ENCODE measurements at regions not wholly inside any gene's neighbourhood (a gene's known extent, or its start where the extent isn't known, plus 50 kb on each side); places are given as distances from the start of the nearest gene placed in this dataset.
"Not testable (repeated sequence)": the region's sequence is repeated elsewhere in the genome, so short reads cannot be mapped to it uniquely, and the experiment has no call there.

GRCh38 chr4:59503731-59504130 is 1696.4 kb upstream of the ADGRL3 start:
- Histone ChIP-seq H3K4me1 (ENCODE audit: control insufficient read depth, insufficient read depth, low read length, poor library complexity, severe bottlenecking) (no peaks in the 10 kb centered on the region), H3K27me3 (ENCODE audit: control insufficient read depth, insufficient read depth, low read length) (no peaks in the 10 kb centered on the region), H3K9me3 (ENCODE audit: control insufficient read depth in 2 of 2, low read length in 2 of 2) (peaks cover 0 to 5% of the 10 kb centered on the region in 2 experiments), H3K4me3 (ENCODE audit: low read depth, low read length) (no peak overlapping the region), H3K27ac (ENCODE audit: insufficient read depth, low read length, poor library complexity, severe bottlenecking) (no peak overlapping the region), H3K36me3 (ENCODE audit: control insufficient read depth, insufficient read depth, low read length) (no peaks in the 10 kb centered on the region)
- Mint-ChIP-seq H3K9me3 (peaks cover 0 to 11% (median 2%) of the 10 kb centered on the region in 7 donors), H3K4me1 (no peaks in the 10 kb centered on the region), H3K36me3 (no peaks in the 10 kb centered on the region), H3K27me3 (no peaks in the 10 kb centered on the region), H3K4me3 (no peak overlapping the region), H3K27ac (no peak overlapping the region)
- ATAC-seq (ENCODE audit: low read depth in 2 of 2), result no peak
- DNase-seq, result no peak

DNA sequence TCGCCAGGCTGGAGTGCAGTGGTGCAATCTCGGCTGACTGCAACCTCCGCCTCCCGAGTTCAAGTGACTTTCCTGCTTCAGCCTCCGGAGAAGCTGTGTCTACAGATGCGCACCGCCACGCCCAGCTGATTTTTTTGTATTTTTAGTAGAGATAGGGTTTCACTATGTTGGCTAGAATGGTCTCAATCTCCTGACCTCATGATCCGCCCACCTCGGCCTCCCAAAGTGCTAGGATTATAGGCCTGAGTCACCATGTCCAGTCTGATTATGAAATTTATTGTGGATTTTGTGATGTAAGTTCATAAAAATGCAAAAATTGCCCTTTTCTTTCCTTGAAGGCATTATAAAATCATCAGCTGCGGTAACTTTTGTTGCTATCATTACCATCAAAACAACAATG is 1688.3 kb upstream of the ADGRL3 start:
- not testable (repeated sequence) for ATAC-seq (ENCODE audit: low read depth in 2 of 2); H3K36me3 ChIP-seq (ENCODE audit: control insufficient read depth, insufficient read depth, low read length); DNase-seq; H3K9me3 ChIP-seq (ENCODE audit: control insufficient read depth in 2 of 2, low read length in 2 of 2); H3K4me3 ChIP-seq (ENCODE audit: low read depth, low read length); H3K4me1 ChIP-seq (ENCODE audit: control insufficient read depth, insufficient read depth, low read length, poor library complexity, severe bottlenecking); H3K36me3 Mint-ChIP-seq; H3K27ac Mint-ChIP-seq; H3K27me3 Mint-ChIP-seq; H3K27ac ChIP-seq (ENCODE audit: insufficient read depth, low read length, poor library complexity, severe bottlenecking); H3K4me1 Mint-ChIP-seq; H3K4me3 Mint-ChIP-seq; H3K27me3 ChIP-seq (ENCODE audit: control insufficient read depth, insufficient read depth, low read length)
- peaks cover 0 to 22% (median 5%) of the 10 kb centered on the region in 7 donors for H3K9me3 Mint-ChIP-seq

GRCh38 chr4:59517007-59517406 is 1683.1 kb upstream of the ADGRL3 start:
- ATAC-seq (ENCODE audit: low read depth in 2 of 2) (no peak), DNase-seq (no peak)
- Histone ChIP-seq H3K9me3 (ENCODE audit: control insufficient read depth in 2 of 2, low read length in 2 of 2) (no peaks in the 10 kb centered on the region), H3K36me3 (ENCODE audit: control insufficient read depth, insufficient read depth, low read length) (no peaks in the 10 kb centered on the region), H3K27ac (ENCODE audit: insufficient read depth, low read length, poor library complexity, severe bottlenecking) (no peak overlapping the region), H3K4me3 (ENCODE audit: low read depth, low read length) (no peak overlapping the region), H3K27me3 (ENCODE audit: control insufficient read depth, insufficient read depth, low read length) (no peaks in the 10 kb centered on the region), H3K4me1 (ENCODE audit: control insufficient read depth, insufficient read depth, low read length, poor library complexity, severe bottlenecking) (no peaks in the 10 kb centered on the region)
- Mint-ChIP-seq H3K4me1 (no peaks in the 10 kb centered on the region), H3K36me3 (no peaks in the 10 kb centered on the region), H3K27ac (no peak overlapping the region), H3K27me3 (no peaks in the 10 kb centered on the region), H3K9me3 (peaks cover 0 to 10% (median 2%) of the 10 kb centered on the region in 7 donors), H3K4me3 (no peak overlapping the region)

- H3K4me3 Mint-ChIP-seq, result no peak overlapping the region
- H3K4me1 Mint-ChIP-seq, result no peaks in the 10 kb centered on the region
- no peaks in the 10 kb centered on the region for H3K27me3 Mint-ChIP-seq
- Histone ChIP-seq H3K4me3 (ENCODE audit: low read depth, low read length) (no peak overlapping the region), H3K9me3 (ENCODE audit: control insufficient read depth in 2 of 2, low read length in 2 of 2) (no peaks in the 10 kb centered on the region), H3K27me3 (ENCODE audit: control insufficient read depth, insufficient read depth, low read length) (no peaks in the 10 kb centered on the region), H3K36me3 (ENCODE audit: control insufficient read depth, insufficient read depth, low read length) (no peaks in the 10 kb centered on the region), H3K4me1 (ENCODE audit: control insufficient read depth, insufficient read depth, low read length, poor library complexity, severe bottlenecking) (no peaks in the 10 kb centered on the region), H3K27ac (ENCODE audit: insufficient read depth, low read length, poor library complexity, severe bottlenecking) (no peak overlapping the region)
- H3K36me3 Mint-ChIP-seq, result no peaks in the 10 kb centered on the region
- no peak overlapping the region for H3K27ac Mint-ChIP-seq
- H3K9me3 Mint-ChIP-seq, result peaks cover 0 to 14% (median 6%) of the 10 kb centered on the region in 7 donors
- DNase-seq, result no peak
- ATAC-seq (ENCODE audit: low read depth in 2 of 2), result no peak
These were observed 1681.9 kb upstream of the ADGRL3 start for GRCh38 chr4:59518005-59518823.

- no peak overlapping the region for H3K4me3 ChIP-seq (ENCODE audit: low read depth, low read length)
- H3K36me3 ChIP-seq (ENCODE audit: control insufficient read depth, insufficient read depth, low read length), result no peaks in the 10 kb centered on the region
- H3K27ac Mint-ChIP-seq, result no peak overlapping the region
- peaks cover 2 to 20% (median 5%) of the 10 kb centered on the region in 7 donors for H3K9me3 Mint-ChIP-seq
- H3K4me3 Mint-ChIP-seq, result no peak overlapping the region
- H3K27me3 ChIP-seq (ENCODE audit: control insufficient read depth, insufficient read depth, low read length), result no peaks in the 10 kb centered on the region
- H3K27me3 Mint-ChIP-seq, result no peaks in the 10 kb centered on the region
- H3K4me1 ChIP-seq (ENCODE audit: control insufficient read depth, insufficient read depth, low read length, poor library complexity, severe bottlenecking), result no peaks in the 10 kb centered on the region
- ATAC-seq (ENCODE audit: low read depth in 2 of 2), result no peak
- H3K4me1 Mint-ChIP-seq, result no peaks in the 10 kb centered on the region
- H3K9me3 ChIP-seq (ENCODE audit: control insufficient read depth in 2 of 2, low read length in 2 of 2), result no peaks in the 10 kb centered on the region
- H3K27ac ChIP-seq (ENCODE audit: insufficient read depth, low read length, poor library complexity, severe bottlenecking), result no peak overlapping the region
- no peak for DNase-seq
- H3K36me3 Mint-ChIP-seq, result no peaks in the 10 kb centered on the region
These were observed 1674.2 kb upstream of the ADGRL3 start for GRCh38 chr4:59525885-59526284.

- Histone ChIP-seq H3K27me3 (ENCODE audit: control insufficient read depth, insufficient read depth, low read length) (no peaks in the 10 kb centered on the region), H3K27ac (ENCODE audit: insufficient read depth, low read length, poor library complexity, severe bottlenecking) (no peak overlapping the region), H3K36me3 (ENCODE audit: control insufficient read depth, insufficient read depth, low read length) (no peaks in the 10 kb centered on the region), H3K4me3 (ENCODE audit: low read depth, low read length) (no peak overlapping the region), H3K9me3 (ENCODE audit: control insufficient read depth in 2 of 2, low read length in 2 of 2) (no peaks in the 10 kb centered on the region), H3K4me1 (ENCODE audit: control insufficient read depth, insufficient read depth, low read length, poor library complexity, severe bottlenecking) (no peaks in the 10 kb centered on the region)
- ATAC-seq (ENCODE audit: low read depth in 2 of 2) (no peak), DNase-seq (no peak)
- Mint-ChIP-seq H3K4me1 (peaks cover 0 to 2% (median 0%) of the 10 kb centered on the region in 4 donors), H3K36me3 (no peaks in the 10 kb centered on the region), H3K27me3 (no peaks in the 10 kb centered on the region), H3K4me3 (no peak overlapping the region), H3K27ac (no peak overlapping the region), H3K9me3 (peaks cover 0 to 34% (median 6%) of the 10 kb centered on the region in 7 donors)
These were observed 1664.6 kb upstream of the ADGRL3 start for GRCh38 chr4:59535541-59535940.

DNA sequence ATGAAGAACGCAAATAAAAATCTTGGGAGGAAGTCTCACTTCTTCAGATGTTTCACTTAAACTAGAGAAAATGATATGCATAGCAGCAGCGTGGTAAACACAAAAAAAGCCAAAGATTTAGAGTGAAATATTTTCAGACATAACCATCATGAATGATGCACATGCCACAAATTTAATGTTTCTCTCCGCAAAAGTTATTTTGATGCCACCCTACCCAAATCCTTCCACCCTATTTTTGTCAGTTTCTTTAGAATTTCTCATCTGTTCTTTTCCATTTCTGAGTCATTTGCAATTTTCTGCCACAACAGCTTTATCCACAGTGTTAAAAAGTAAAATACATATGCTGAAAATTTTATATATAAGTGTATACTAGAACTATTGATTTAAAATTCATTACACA is 1663.7 kb upstream of the ADGRL3 start:
- H3K27me3 Mint-ChIP-seq, result no peaks in the 10 kb centered on the region
- H3K4me3 Mint-ChIP-seq, result no peak overlapping the region

More for the DNA sequence above, 1663.7 kb upstream of the ADGRL3 start:
- H3K9me3 Mint-ChIP-seq, result peaks cover 1 to 34% (median 8%) of the 10 kb centered on the region in 7 donors
- Histone ChIP-seq H3K27me3 (ENCODE audit: control insufficient read depth, insufficient read depth, low read length) (no peaks in the 10 kb centered on the region), H3K4me3 (ENCODE audit: low read depth, low read length) (no peak overlapping the region), H3K9me3 (ENCODE audit: control insufficient read depth in 2 of 2, low read length in 2 of 2) (no peaks in the 10 kb centered on the region), H3K4me1 (ENCODE audit: control insufficient read depth, insufficient read depth, low read length, poor library complexity, severe bottlenecking) (no peaks in the 10 kb centered on the region), H3K36me3 (ENCODE audit: control insufficient read depth, insufficient read depth, low read length) (no peaks in the 10 kb centered on the region), H3K27ac (ENCODE audit: insufficient read depth, low read length, poor library complexity, severe bottlenecking) (no peak overlapping the region)
- no peak for ATAC-seq (ENCODE audit: low read depth in 2 of 2)
- no peak overlapping the region for H3K27ac Mint-ChIP-seq
- peaks cover 0 to 2% (median 0%) of the 10 kb centered on the region in 4 donors for H3K4me1 Mint-ChIP-seq
- no peaks in the 10 kb centered on the region for H3K36me3 Mint-ChIP-seq
- DNase-seq, result no peak
